CD14-positive monocyte (primary cell): ENCODE measurements at regions not wholly inside any gene's neighbourhood (a gene's known extent, or its start where the extent isn't known, plus 50 kb on each side); places are given as distances from the start of the nearest gene placed in this dataset.

Experiments used
- DNase-seq, 3 donors: peaks; one replicate each; pipeline ENCODE4 v3.0.0-alpha.2; 2011 to 2022
- H2AFZ ChIP-seq: 2 replicates; pipeline ENCODE4 v1.6.0; 2012; ENCODE audit warnings: mild to moderate bottlenecking, low read depth, low read length, inconsistent platforms; ENCODE audit not compliant: insufficient read depth, poor library complexity, severe bottlenecking
- H3K27ac ChIP-seq, 2 donors: 1 replicate in 1 of 2; 2 replicates in 1 of 2; pipeline ENCODE4 v1.5.1; 2012 to 2013; ENCODE audit warnings: low read length in 2 of 2, control low read depth in 1 of 2, inconsistent platforms in 1 of 2, low read depth in 1 of 2, mild to moderate bottlenecking in 1 of 2
- H3K27me3 ChIP-seq, 2 donors: one replicate each; pipeline versions ENCODE4 v1.6.0 to v1.6.1; 2011 to 2013; ENCODE audit warnings: low read length in 2 of 2; ENCODE audit not compliant: control insufficient read depth in 2 of 2, insufficient read depth in 2 of 2
- H3K36me3 ChIP-seq, 2 donors: replicated peaks in 1 of 2; 1 replicate in 1 of 2; 2 replicates in 1 of 2; pipeline versions ENCODE4 v1.5.1 to v1.6.1; 2012 to 2013; ENCODE audit warnings: low read length in 2 of 2, control low read depth in 1 of 2, inconsistent platforms in 1 of 2, mild to moderate bottlenecking in 1 of 2; ENCODE audit not compliant: insufficient read depth in 2 of 2, control insufficient read depth in 1 of 2
- H3K4me1 ChIP-seq, 2 donors: 1 replicate in 1 of 2; 2 replicates in 1 of 2; pipeline versions ENCODE4 v1.5.1 to v1.6.1; 2012 to 2013; ENCODE audit warnings: low read length in 2 of 2, control low read depth in 1 of 2, inconsistent platforms in 1 of 2, mild to moderate bottlenecking in 1 of 2, moderate library complexity in 1 of 2; ENCODE audit not compliant: insufficient read depth in 2 of 2, control insufficient read depth in 1 of 2
- H3K4me2 ChIP-seq: replicated peaks from 2 replicates; pipeline ENCODE3; 2012; ENCODE audit warnings: low read length, moderate library complexity, mild to moderate bottlenecking; ENCODE audit not compliant: poor library complexity, severe bottlenecking; ENCODE audit errors: extremely low read depth
- H3K4me3 ChIP-seq, 3 experiments: fragments of 200-600 bp in 1 of 3; sonication (generic) in 1 of 3; replicated peaks in 1 of 3; 1 replicate in 2 of 3; 2 replicates in 1 of 3; pipeline ENCODE4 v1.5.1; 2011 to 2013; ENCODE audit warnings: low read length in 3 of 3, mild to moderate bottlenecking in 3 of 3, control low read depth in 2 of 3, low read depth in 2 of 3, inconsistent platforms in 1 of 3, moderate library complexity in 1 of 3
- H3K79me2 ChIP-seq: 2 replicates; pipeline ENCODE4 v1.6.0; 2012; ENCODE audit warnings: mild to moderate bottlenecking, control low read depth, inconsistent platforms, low read length, moderate library complexity; ENCODE audit not compliant: insufficient read depth
- H3K9ac ChIP-seq: 2 replicates; pipeline ENCODE4 v1.6.0; 2017; ENCODE audit warnings: low read length, mild to moderate bottlenecking; ENCODE audit not compliant: insufficient read depth, poor library complexity, severe bottlenecking
- H3K9me3 ChIP-seq, 2 donors: replicated peaks in 1 of 2; 1 replicate in 1 of 2; 2 replicates in 1 of 2; pipeline versions ENCODE4 v1.5.1 to v1.6.1; 2012 to 2013; ENCODE audit warnings: low read length in 2 of 2, control low read depth in 1 of 2; ENCODE audit not compliant: control insufficient read depth in 1 of 2, insufficient read depth in 1 of 2
- H4K20me1 ChIP-seq: 2 replicates; pipeline ENCODE4 v1.6.0; 2012; ENCODE audit warnings: mild to moderate bottlenecking, low read length, control low read depth, moderate library complexity; ENCODE audit not compliant: insufficient read depth
- H3K27ac Mint-ChIP-seq, 7 donors: one replicate each; pipeline ENCODE4 v1.8.0; 2020; ENCODE audit warnings: mild to moderate bottlenecking in 7 of 7, mixed read lengths in 7 of 7, moderate library complexity in 6 of 7, inconsistent platforms in 2 of 7
- H3K27me3 Mint-ChIP-seq, 3 donors: one replicate each; pipeline ENCODE4 v1.8.0; 2021 to 2022; ENCODE audit warnings: low read depth in 3 of 3, mild to moderate bottlenecking in 3 of 3, mixed read lengths in 3 of 3, moderate library complexity in 3 of 3, inconsistent platforms in 1 of 3
- H3K36me3 Mint-ChIP-seq, 2 donors: one replicate each; pipeline ENCODE4 v1.8.0; 2020; ENCODE audit warnings: mixed read lengths in 2 of 2, inconsistent platforms in 1 of 2, mild to moderate bottlenecking in 1 of 2
- H3K4me1 Mint-ChIP-seq: one replicate; pipeline ENCODE4 v1.8.0; 2020; ENCODE audit warnings: mild to moderate bottlenecking, mixed read lengths
- H3K4me3 Mint-ChIP-seq, 2 donors: one replicate each; pipeline ENCODE4 v1.8.0; 2020; ENCODE audit warnings: mild to moderate bottlenecking in 2 of 2, mixed read lengths in 2 of 2, moderate library complexity in 1 of 2
- H3K9me3 Mint-ChIP-seq, 7 donors: one replicate each; pipeline ENCODE4 v1.8.0; 2020 to 2022; ENCODE audit warnings: mixed read lengths in 7 of 7, mild to moderate bottlenecking in 6 of 7, moderate library complexity in 6 of 7, inconsistent platforms in 2 of 7
- CTCF ChIP-seq: fragments of 200-600 bp; IDR thresholded peaks from one replicate; pipeline ENCODE4 v1.8.0; 2022; ENCODE audit warnings: antibody characterized with exemption, mild to moderate bottlenecking
- WGBS: methylation state at CpG from one replicate; pipeline ENCODE4 v1.1.5; 2013; ENCODE audit warnings: missing lambda C conversion rate; ENCODE audit not compliant: insufficient coverage; 5-methylcytosine and 5-hydroxymethylcytosine counted together
- intact Hi-C, 2 donors: fragments of 100-400 bp; cut with micrococcal nuclease; formaldehyde crosslinking; loops; one replicate each; pipeline versions ENCODE4 v1.15.0 to v1.15.1; 2023

GRCh38 chr6:23096876-23097275, 527.5 kb downstream of the HDGFL1 start:
- H4K20me1 ChIP-seq = no peaks in the 10 kb centered on the region
- H2AFZ ChIP-seq = no peak overlapping the region
- H3K4me3 Mint-ChIP-seq = no peak overlapping the region
- no peaks in the 10 kb centered on the region for H3K4me1 Mint-ChIP-seq
- H3K9ac ChIP-seq = no peak overlapping the region
- WGBS = no CpG with 5 or more reads among the region's 1 CpG
- no peaks in the 10 kb centered on the region for H3K4me1 ChIP-seq
- no peaks in the 10 kb centered on the region for H3K36me3 Mint-ChIP-seq
- no peak overlapping the region for H3K27ac ChIP-seq
- no peaks in the 10 kb centered on the region for H3K79me2 ChIP-seq
- no peaks in the 10 kb centered on the region for H3K36me3 ChIP-seq
- TF ChIP-seq CTCF = no peak
- H3K9me3 Mint-ChIP-seq = peaks cover 2 to 20% (median 6%) of the 10 kb centered on the region in 7 donors
- peaks cover 5 to 10% of the 10 kb centered on the region in 2 donors for H3K9me3 ChIP-seq
- no peak for DNase-seq
- peaks cover 0 to 1% (median 0%) of the 10 kb centered on the region in 3 donors for H3K27me3 Mint-ChIP-seq
- no peak overlapping the region for H3K4me2 ChIP-seq
- H3K4me3 ChIP-seq = no peak overlapping the region
- H3K27ac Mint-ChIP-seq = no peak overlapping the region
- no peaks in the 10 kb centered on the region for H3K27me3 ChIP-seq
- intact Hi-C loops = no loop called here

GRCh38 chr6:23097566-23097965, 528.2 kb downstream of the HDGFL1 start:
- DNase-seq = no peak
- H3K27me3 Mint-ChIP-seq = peaks cover 0 to 1% (median 0%) of the 10 kb centered on the region in 3 donors
- Histone ChIP-seq H3K4me1 (no peaks in the 10 kb centered on the region), H3K9me3 (peaks cover 5 to 10% of the 10 kb centered on the region in 2 donors), H3K4me2 (no peak overlapping the region), H3K79me2 (no peaks in the 10 kb centered on the region), H2AFZ (no peak overlapping the region), H3K9ac (no peak overlapping the region), H3K4me3 (no peak overlapping the region), H4K20me1 (no peaks in the 10 kb centered on the region), H3K36me3 (no peaks in the 10 kb centered on the region), H3K27ac (no peak overlapping the region), H3K27me3 (no peaks in the 10 kb centered on the region)
- no CpG with 5 or more reads among the region's 2 CpGs for WGBS
- intact Hi-C loops = no loop called here
- no peaks in the 10 kb centered on the region for H3K36me3 Mint-ChIP-seq
- peaks cover 2 to 15% (median 6%) of the 10 kb centered on the region in 7 donors for H3K9me3 Mint-ChIP-seq
- TF ChIP-seq CTCF = no peak
- H3K4me3 Mint-ChIP-seq = no peak overlapping the region
- no peak overlapping the region for H3K27ac Mint-ChIP-seq
- H3K4me1 Mint-ChIP-seq = no peaks in the 10 kb centered on the region
